ENCODE measurements at regions not wholly inside any gene's neighbourhood (a gene's known extent, or its start where the extent isn't known, plus 50 kb on each side); places are given as distances from the start of the nearest gene placed in this dataset.

GRCh38 chr4:180603791-180604190, 1639.4 kb upstream of the TENM3 start:
- TF ChIP-seq ZNF274 (IDR thresholded peaks at IDR 0.05; ENCODE audit: low read depth, low read length) (no peak), YY1 (IDR thresholded peaks at IDR 0.05; ENCODE audit: insufficient read depth, insufficient read length) (no peak), SUZ12 (IDR thresholded peaks at IDR 0.05; ENCODE audit: extremely low read depth, insufficient read depth, insufficient read length) (no peak)

Measured in NT2/D1 (cell line).